Muscle layer of duodenum (tissue), 2 donors: ENCODE measurements at regions not wholly inside any gene's neighbourhood (a gene's known extent, or its start where the extent isn't known, plus 50 kb on each side); places are given as distances from the start of the nearest gene placed in this dataset.

Experiments
- H3K27ac ChIP-seq: one replicate; pipeline ENCODE4 v1.7.0; 2013; ENCODE audit warnings: mild to moderate bottlenecking, low read length
- H3K27me3 ChIP-seq: one replicate; pipeline ENCODE4 v1.7.0; 2013; ENCODE audit warnings: low read depth, mild to moderate bottlenecking, control low read depth, low read length
- H3K36me3 ChIP-seq, 2 donors: one replicate each; pipeline ENCODE4 v1.7.0; 2013; ENCODE audit warnings: low read length in 2 of 2, control low read depth in 1 of 2, mild to moderate bottlenecking in 1 of 2; ENCODE audit not compliant: insufficient read depth in 2 of 2, control insufficient read depth in 1 of 2
- H3K4me1 ChIP-seq, 2 donors: one replicate each; pipeline ENCODE4 v1.7.0; 2013; ENCODE audit warnings: low read length in 2 of 2, mild to moderate bottlenecking in 2 of 2, control low read depth in 1 of 2, moderate library complexity in 1 of 2; ENCODE audit not compliant: insufficient read depth in 2 of 2, control insufficient read depth in 1 of 2
- H3K4me3 ChIP-seq, 2 donors: one replicate each; pipeline ENCODE4 v1.7.0; 2013; ENCODE audit warnings: low read length in 2 of 2, low read depth in 1 of 2, mild to moderate bottlenecking in 1 of 2
- H3K9me3 ChIP-seq, 2 donors: one replicate each; pipeline ENCODE4 v1.7.0; 2013; ENCODE audit warnings: low read length in 2 of 2, control low read depth in 1 of 2, mild to moderate bottlenecking in 1 of 2; ENCODE audit not compliant: control insufficient read depth in 1 of 2
- donor health status: healthy.

- Histone ChIP-seq H3K36me3 (no peaks in the 10 kb centered on the region), H3K4me1 (no peaks in the 10 kb centered on the region), H3K27me3 (no peaks in the 10 kb centered on the region), H3K27ac (no peak overlapping the region), H3K4me3 (no peak overlapping the region), H3K9me3 (no peaks in the 10 kb centered on the region)
These were observed 610.2 kb downstream of the SLITRK1 start for GRCh38 chr13:83272076-83272475.

- Histone ChIP-seq H3K4me1 (no peaks in the 10 kb centered on the region), H3K27ac (no peak overlapping the region), H3K9me3 (no peaks in the 10 kb centered on the region), H3K4me3 (no peak overlapping the region), H3K27me3 (no peaks in the 10 kb centered on the region), H3K36me3 (no peaks in the 10 kb centered on the region)
These were observed 617.0 kb downstream of the SLITRK1 start for GRCh38 chr13:83265279-83265678.

GRCh38 chr13:83248751-83249150 lies 633.5 kb downstream of the SLITRK1 start:
- H3K9me3 ChIP-seq: no peaks in the 10 kb centered on the region
- no peaks in the 10 kb centered on the region for H3K27me3 ChIP-seq
- H3K4me3 ChIP-seq: no peak overlapping the region
- no peaks in the 10 kb centered on the region for H3K4me1 ChIP-seq
- no peaks in the 10 kb centered on the region for H3K36me3 ChIP-seq
- no peak overlapping the region for H3K27ac ChIP-seq

- no peaks in the 10 kb centered on the region for H3K9me3 ChIP-seq
- H3K4me1 ChIP-seq: no peaks in the 10 kb centered on the region
- H3K27me3 ChIP-seq: no peaks in the 10 kb centered on the region
- H3K36me3 ChIP-seq: no peaks in the 10 kb centered on the region
- no peak overlapping the region for H3K27ac ChIP-seq
- H3K4me3 ChIP-seq: no peak overlapping the region
These were observed 649.6 kb downstream of the SLITRK1 start for GRCh38 chr13:83232626-83233025.

GRCh38 chr13:83229574-83230305 lies 652.5 kb downstream of the SLITRK1 start:
- no peak overlapping the region for H3K4me3 ChIP-seq
- no peaks in the 10 kb centered on the region for H3K4me1 ChIP-seq
- no peaks in the 10 kb centered on the region for H3K36me3 ChIP-seq
- H3K9me3 ChIP-seq: no peaks in the 10 kb centered on the region
- no peaks in the 10 kb centered on the region for H3K27me3 ChIP-seq
- no peak overlapping the region for H3K27ac ChIP-seq

GRCh38 chr13:83223546-83223945 lies 658.7 kb downstream of the SLITRK1 start:
- H3K9me3 ChIP-seq: no peaks in the 10 kb centered on the region
- no peak overlapping the region for H3K27ac ChIP-seq
- H3K4me1 ChIP-seq: no peaks in the 10 kb centered on the region
- no peaks in the 10 kb centered on the region for H3K27me3 ChIP-seq
- no peak overlapping the region for H3K4me3 ChIP-seq
- H3K36me3 ChIP-seq: no peaks in the 10 kb centered on the region

- no peaks in the 10 kb centered on the region for H3K4me1 ChIP-seq
- no peaks in the 10 kb centered on the region for H3K27me3 ChIP-seq
- no peaks in the 10 kb centered on the region for H3K9me3 ChIP-seq
- H3K27ac ChIP-seq: no peak overlapping the region
- no peaks in the 10 kb centered on the region for H3K36me3 ChIP-seq
- H3K4me3 ChIP-seq: no peak overlapping the region
These were observed 660.4 kb downstream of the SLITRK1 start for GRCh38 chr13:83221813-83222241.

- Histone ChIP-seq H3K36me3 (no peaks in the 10 kb centered on the region), H3K4me3 (no peak overlapping the region), H3K27ac (no peak overlapping the region), H3K27me3 (no peaks in the 10 kb centered on the region), H3K4me1 (no peaks in the 10 kb centered on the region), H3K9me3 (no peaks in the 10 kb centered on the region)
These were observed 661.0 kb downstream of the SLITRK1 start for GRCh38 chr13:83221256-83221655.

GRCh38 chr13:83220241-83220640 lies 662.0 kb downstream of the SLITRK1 start:
- Histone ChIP-seq H3K27me3 (no peaks in the 10 kb centered on the region), H3K9me3 (no peaks in the 10 kb centered on the region), H3K4me3 (no peak overlapping the region), H3K4me1 (no peaks in the 10 kb centered on the region), H3K36me3 (no peaks in the 10 kb centered on the region), H3K27ac (no peak overlapping the region)

GRCh38 chr13:83219832-83220231 lies 662.4 kb downstream of the SLITRK1 start:
- H3K27ac ChIP-seq: no peak overlapping the region
- H3K4me1 ChIP-seq: no peaks in the 10 kb centered on the region

GRCh38 chr13:83216479-83217245 lies 665.6 kb downstream of the SLITRK1 start:
- H3K36me3 ChIP-seq: no peaks in the 10 kb centered on the region
- H3K4me3 ChIP-seq: no peak overlapping the region
- H3K9me3 ChIP-seq: no peaks in the 10 kb centered on the region
- H3K27me3 ChIP-seq: no peaks in the 10 kb centered on the region
- no peaks in the 10 kb centered on the region for H3K4me1 ChIP-seq
- no peak overlapping the region for H3K27ac ChIP-seq

More at GRCh38 chr13:83219832-83220231, 662.4 kb downstream of the SLITRK1 start:
- Histone ChIP-seq H3K4me3 (no peak overlapping the region), H3K9me3 (no peaks in the 10 kb centered on the region), H3K36me3 (no peaks in the 10 kb centered on the region), H3K27me3 (no peaks in the 10 kb centered on the region)
